ENCODE measurements at regions not wholly inside any gene's neighbourhood (a gene's known extent, or its start where the extent isn't known, plus 50 kb on each side); places are given as distances from the start of the nearest gene placed in this dataset.

DNA sequence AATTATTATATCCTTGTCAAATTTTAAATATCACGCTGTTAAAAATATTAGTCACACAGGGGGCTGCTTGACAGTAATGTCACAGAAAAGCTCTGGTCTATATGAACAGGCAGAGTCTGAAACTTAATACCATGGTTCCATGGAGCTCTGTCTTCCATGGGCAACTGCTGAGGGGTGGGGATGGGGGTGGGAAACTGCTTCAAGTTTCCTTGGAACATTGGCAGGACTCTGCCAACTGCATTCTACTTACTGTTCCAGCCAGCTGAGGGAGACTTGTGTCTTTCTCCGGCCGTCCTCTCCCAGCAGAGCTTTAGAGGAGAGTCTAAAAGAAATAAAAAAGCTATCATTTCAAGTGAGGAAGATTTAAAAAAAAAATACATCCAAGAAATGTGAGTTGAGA lies 348.7 kb downstream of the ZIC1 start:
- DNase-seq (ENCODE audit: low spot score) = no peak

DNA sequence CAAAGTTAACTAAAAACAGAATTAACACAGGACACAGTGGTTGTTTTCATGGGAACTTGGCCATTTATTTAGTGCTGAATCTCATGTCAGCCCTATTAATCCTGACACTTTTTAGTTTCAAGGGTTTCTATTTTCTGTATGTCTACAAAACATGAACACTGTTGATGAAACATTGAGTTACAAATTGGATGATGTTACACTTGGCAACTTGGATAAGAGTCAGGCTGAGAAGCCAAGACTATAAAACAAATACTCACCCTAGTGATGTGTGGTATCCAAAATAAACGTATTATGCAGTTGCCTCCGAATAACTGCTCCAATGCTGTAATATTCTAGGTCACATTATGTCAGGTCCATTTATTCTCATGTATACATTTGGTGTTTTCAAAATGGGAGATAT lies 349.6 kb downstream of the ZIC1 start:
- no peak for DNase-seq (ENCODE audit: low spot score)

DNA sequence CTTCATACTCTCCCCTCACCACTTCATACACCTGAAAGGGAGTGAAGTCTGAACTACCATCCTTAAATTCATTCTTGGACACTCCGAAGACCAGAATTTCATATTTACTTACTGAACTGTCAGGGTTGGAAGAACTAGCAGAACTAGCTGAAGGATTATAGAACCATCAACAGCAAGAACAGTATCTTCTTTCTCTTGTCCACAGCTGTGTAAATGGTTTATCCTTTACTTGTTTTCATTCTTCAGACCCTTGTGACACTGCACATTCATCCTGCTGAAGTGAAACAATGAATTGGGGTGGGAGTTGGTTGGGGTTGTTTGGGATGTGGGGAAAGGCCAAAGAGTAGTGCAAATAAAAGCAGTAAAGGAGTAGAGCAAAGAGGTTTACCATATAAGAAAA lies 350.9 kb downstream of the ZIC1 start:
- no peak for DNase-seq (ENCODE audit: low spot score)

DNA sequence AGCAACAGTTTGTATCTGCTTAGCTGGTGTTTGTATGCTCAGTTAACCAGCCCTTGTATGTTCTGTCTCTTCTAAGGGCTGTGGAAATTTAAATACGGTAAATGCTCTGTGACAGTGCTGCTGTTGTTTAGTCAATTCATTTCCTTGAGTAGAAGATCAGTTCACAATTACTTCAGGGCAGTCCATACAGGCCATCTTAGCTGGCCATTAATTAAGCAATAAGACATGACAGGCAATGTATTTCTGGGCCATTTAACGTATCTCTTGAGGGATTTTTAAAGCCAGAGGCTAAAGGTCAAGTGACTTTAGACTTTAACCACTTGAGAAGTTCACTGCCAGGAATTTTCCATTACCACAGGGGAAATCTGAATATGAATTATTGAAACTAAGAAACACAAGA lies 351.8 kb downstream of the ZIC1 start:
- DNase-seq (ENCODE audit: low spot score) = no peak

DNA sequence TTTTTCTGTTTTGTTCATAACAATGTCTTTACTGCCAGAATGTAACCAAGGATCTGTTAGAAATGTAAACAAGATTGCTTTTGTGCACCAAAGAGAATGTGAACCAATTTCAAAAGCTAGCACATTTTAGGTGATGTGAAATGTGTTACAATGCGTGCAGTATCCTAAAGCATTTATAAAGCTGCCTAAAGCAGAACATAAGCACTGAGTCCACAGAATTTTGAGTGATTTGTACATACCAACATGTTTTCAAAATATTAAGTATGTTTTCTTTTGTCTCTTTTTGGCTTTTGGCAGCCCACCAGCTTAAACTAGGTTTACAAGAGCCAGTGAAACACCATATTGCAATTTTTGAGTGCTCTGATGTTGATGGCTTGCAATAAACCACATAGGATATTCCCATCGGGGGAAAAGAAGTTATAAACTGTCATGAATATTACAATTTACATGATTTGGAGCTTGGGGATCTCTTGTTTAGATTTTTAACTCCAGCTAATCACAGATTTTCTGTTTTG lies 364.0 kb downstream of the ZIC1 start:
- DNase-seq (ENCODE audit: low spot score) = no peak

DNA sequence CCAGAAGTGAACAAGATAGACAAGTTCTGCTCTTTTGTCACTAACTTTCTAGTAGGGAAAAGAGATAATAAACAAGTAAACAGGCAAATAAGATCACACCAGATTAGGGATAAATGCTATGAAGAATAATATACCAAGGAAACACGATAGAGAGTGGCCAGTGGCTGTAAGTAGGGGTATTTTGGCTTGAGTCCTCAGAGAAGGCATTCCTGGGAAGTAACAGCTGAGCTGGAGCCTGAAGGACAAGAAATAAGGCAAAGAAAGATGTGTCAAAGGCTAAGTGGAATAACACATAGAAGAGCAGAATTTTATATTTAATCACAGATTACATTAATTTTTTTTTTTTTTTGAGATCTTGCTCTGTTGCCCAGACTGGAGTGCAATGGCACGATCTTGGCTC lies 366.2 kb downstream of the ZIC1 start:
- DNase-seq (ENCODE audit: low spot score) = no peak

DNA sequence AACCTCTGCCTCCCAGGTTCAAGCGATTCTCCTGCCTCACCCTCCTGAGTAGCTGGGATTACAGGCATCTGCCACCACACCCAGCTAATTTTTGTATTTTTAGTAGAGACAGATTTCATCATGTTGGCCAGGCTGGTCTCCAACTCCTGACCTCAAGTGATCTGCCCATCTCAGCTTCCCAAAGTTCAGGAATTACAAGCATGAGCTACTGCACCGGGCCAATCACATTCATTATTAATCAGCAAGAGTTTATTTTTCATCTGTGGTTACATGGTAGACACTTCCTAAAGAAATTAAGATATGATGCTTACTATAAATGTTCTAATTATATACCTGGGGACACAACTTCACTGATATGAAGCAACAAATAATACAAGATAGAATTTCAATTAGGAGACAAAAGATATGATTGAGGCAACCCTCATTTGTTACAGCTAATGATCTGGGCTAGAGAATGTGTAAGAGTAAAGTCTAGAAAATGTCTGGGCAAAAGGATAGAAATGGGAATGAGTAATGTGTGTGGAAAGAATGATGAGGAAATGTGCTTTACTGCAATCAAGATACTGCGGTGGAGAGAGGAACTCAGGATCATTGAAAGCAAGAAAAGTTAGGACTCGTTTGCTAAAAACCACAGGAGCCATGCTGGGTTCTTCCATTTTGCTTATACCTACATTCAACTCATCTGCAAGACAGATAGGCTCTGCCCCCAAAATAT lies 366.8 kb downstream of the ZIC1 start:
- no peak for DNase-seq (ENCODE audit: low spot score)

DNA sequence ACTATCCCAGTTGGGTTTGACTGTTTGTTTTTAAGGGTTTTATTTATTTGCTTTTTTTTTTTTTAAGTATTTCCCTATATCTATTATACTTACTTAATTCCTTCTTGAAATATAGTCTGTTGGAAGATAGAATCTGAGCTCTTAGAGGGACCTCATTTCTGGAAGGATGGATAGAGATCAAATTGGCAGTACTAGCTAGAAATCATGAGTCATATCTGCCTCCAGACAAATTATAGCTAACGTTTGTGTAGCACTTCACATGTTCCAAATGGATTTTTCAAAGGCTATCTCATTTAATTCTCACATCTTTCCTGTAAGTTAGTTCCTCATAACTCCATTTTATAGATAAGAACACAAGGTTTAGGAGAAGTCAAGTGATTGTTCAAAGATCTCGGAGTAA lies 384.7 kb downstream of the ZIC1 start:
- no peak for DNase-seq (ENCODE audit: low spot score)

DNA sequence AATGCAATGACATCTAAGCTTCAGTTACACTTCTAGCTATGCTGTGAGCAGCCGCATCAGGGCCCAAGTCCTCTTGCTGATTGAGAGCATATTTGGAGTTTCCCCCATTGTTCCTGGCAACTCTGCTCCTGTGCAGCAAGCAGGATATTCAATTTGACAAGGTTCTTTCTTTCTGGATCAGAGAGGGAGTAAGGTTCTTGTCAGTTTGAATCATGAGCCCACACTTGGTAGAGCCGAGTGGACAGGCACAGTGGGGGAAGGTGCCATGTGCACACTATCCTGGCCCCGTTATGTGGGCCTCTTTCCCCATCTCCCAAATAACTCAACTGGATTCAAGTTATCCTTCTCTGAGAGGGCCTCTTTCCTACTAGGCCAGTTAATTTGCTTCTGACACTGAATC lies 385.4 kb downstream of the ZIC1 start:
- no peak for DNase-seq (ENCODE audit: low spot score)

DNA sequence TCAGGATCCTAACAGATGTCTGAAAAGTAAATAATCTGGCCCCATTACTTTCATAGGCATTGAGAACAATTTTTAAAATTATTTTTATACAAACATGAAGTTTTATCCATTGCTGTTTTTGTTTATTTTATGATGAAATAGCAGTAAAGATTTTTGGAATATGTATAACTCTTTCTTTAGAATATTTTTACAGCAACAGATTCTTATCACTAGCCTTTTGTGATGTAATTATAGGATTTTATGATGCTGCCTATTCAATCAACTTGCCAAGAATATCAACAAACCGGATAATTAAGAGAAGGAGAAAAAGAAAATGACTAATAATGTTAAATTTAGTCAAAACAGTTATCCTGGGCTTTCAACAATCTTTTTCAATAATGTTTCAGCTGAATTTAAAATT lies 386.3 kb downstream of the ZIC1 start:
- no peak for DNase-seq (ENCODE audit: low spot score)

DNA sequence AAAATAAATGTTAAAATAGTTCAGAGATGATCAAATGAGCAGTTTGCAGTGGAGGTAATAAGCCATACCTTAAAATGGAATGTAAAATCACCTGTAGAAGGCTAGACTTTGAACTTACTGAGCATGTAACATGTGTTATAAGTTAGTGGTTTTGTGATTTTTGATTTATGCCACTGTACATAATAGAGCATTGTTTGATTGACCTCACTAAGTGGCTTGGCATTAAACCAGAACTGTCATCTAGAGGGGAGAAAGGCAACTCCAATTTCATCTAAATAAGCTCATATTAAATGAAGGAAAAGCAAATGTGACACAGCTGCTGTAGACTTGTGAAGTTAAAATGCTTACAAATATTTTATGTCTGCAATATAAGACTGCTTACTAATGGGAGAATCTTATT lies 387.9 kb downstream of the ZIC1 start:
- DNase-seq (ENCODE audit: low spot score) = no peak

DNA sequence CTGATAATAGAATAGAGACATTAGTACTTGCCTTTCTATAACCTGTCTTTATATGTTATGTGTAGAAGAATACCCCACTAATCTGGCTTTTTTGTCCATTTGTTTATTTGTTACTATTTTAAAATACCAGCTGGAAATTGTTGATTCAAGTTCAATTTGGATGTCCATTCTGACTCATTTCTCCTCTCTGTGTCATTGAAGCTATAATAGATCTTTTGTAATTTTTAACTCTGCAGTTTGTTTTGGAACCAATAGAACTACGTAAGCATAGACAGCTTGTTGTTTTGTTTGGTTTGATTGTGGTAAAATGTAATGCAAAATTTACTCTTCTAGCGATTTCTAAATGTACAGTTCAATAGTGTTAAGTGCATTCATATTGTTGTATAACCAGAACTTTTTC lies 390.4 kb downstream of the ZIC1 start:
- DNase-seq (ENCODE audit: low spot score) = no peak

DNA sequence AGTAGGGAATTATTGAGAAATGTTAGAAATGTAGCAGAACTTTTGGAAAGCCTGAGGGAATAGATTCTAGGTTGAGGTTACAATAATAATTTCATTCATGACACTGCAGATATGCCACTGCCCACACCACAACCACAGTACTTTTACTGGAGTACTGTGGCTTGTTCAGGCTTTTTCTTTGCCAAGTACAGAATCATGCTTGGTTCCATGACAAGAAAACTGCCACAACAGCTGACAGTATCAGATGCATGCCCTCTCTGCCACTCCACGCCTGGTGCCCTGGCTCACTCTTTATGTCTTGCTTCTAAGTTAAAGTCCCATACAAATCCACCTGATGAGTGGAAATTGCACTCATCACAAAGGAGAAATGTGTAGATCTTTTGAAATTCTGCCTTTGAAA lies 398.6 kb downstream of the ZIC1 start:
- DNase-seq (ENCODE audit: low spot score) = no peak

DNA sequence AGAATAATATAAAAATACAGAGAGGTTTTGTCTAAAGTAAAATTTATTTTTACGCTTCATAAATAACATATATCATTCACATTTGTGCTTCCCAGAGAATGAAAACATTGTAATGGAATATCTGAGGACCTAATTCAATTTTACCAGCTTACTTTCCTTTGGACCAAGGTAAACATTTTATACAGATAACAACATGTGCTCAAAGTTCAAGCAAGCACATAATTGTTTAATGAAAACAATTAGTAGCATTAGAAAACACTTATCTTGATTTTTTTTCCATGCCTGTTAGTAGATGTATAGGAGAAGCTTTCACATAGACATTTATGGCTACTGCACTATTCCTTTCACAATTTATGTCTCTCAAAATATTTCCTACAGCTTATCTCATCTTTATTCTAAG lies 400.0 kb downstream of the ZIC1 start:
- no peak for DNase-seq (ENCODE audit: low spot score)

DNA sequence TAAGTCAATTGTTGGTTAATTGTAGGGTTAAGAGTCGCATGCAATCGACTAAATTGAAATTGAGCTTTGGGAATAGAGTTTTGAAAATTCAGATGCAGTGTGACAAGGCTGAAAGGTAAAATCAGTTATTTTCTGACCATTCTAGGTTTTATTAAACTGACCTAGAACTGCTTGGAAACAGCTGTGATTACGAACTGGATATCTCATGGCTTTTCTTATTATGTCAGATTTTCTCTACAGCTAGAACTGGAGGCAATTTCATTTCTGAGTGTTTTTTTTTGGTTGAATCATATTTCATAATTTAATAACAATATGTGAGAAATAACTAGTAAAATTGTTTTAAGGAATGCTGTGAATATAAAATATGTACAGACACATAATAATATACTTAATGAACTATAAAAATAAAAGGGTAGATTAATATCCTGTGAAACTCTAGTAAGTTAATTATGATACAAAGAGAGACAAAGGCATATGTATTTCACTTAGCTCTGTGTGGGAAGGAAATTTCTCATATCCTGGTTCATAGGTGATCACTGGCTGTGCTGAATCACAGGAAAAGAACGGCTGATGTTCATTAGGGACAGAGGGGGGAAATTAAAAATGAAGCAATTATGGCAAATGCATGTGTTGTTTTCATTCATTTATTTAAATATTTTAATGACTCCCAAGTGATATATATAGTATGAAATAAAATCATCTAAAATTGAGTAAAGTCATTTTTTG lies 403.2 kb downstream of the ZIC1 start:
- DNase-seq (ENCODE audit: low spot score) = no peak

DNA sequence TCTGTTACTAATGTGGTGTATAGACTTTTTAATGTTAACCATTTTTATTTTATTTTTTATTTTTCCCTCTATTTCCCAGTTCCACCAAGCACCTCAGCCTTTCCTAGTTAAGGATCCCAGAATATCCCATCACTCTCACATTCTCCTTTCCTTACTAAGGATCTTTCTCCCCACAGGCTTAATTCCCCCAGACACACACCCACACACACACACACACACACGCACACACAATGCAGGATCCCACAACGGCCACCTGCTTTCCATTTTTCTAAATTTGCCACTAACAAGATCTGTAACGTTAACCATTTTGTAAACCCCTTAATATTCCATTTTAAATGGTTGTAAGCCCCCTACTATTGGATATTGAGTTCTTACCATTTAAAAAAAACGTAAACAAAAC lies 404.1 kb downstream of the ZIC1 start:
- no peak for DNase-seq (ENCODE audit: low spot score)

DNA sequence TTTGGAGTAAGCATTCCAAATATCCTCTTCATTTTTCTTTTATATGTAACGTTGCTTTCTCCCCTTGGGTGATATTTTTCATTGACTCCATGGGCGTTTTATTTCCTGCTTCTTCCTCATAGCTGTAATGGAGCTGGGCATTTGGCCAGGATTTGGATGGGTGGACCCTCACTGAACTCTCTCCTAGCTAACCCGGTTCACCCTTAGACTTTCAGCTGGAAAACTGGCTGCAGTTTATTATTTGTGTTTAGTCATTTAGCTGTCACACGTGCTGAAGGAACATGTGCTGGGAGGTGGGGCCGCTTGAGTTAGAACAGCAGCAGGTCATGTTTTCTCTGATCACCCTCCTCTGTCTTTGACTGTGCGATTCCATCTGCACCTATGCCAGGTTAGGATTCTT lies 407.6 kb downstream of the ZIC1 start:
- DNase-seq (ENCODE audit: low spot score) = peak; percentile 14

DNA sequence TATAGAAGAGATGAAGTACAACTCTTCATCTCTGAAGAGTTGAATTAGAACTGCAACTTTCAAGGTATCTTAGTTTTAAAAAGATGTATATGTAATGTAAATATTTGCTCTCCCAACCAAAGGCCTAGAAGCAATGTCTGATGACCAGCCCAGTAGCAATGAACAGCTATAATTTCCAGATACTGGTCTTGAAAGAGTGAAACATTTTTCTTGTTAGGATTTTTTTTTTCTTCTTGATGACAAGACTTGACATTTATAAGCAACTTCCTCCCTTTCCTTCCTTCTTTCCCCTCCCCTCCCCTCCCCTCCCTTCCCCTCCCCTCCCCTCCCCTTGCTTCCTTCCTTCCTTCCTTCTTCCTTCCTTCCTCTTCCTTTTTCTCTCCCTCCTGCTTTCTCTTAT lies 423.4 kb downstream of the ZIC1 start:
- DNase-seq (ENCODE audit: low spot score) = no peak

DNA sequence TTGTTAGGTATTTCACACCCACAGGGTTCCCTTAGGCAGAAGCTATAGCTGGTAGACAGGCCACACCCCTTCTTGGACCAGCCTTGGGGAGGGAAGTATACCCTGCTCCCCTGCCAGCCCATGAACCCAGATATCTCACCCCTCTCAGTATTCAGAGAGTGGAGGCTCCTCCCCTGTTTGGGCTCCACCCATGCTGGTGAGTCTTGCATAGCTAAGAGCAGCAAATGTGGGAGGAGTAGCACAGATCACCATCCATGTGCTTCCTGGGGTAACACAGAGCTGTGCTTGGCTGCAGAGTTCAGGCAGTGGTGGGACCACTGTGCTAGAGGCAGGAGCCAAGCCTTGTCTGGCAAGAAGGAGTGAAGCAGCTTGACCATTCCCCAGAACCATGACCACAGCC lies 427.2 kb downstream of the ZIC1 start:
- DNase-seq (ENCODE audit: low spot score) = no peak

DNA sequence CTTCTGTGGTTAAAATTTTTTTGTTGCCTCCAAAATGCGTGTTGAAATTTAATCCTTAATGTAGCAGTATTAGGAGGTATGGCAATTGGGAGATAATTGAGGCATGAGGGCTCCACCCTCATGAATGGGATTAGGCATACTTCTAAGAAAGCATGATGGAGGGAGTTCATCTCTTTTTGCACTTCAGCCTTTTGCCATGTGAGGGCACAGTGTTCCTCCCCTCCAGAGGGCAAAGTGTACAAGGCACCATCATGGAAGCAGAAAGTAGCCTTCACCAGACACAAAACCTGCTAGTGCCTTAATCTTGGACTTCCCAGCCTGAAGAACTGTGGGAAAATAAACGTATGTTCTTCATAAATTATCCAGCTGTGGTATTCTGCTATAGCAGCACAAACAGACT lies 429.5 kb downstream of the ZIC1 start:
- no peak for DNase-seq (ENCODE audit: low spot score)

DNA sequence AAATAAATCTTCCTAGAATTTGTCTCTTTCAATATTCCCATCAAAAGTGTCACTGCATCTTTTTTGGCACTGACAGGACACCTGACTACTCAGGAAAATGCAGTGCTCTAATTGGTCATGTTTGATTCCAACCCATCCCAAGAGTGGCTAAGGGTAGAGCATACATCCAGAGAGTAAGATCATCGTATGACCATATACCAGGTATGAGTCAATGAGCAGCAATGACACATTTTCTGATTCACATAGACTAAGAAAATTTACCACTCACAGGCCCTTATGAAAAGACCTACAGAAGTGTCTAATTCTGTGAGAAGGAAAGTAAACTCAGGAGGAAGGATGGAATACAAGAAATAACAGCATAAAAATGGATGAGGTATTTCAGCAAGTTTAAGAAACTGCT lies 434.2 kb downstream of the ZIC1 start:
- DNase-seq (ENCODE audit: low spot score) = no peak

DNA sequence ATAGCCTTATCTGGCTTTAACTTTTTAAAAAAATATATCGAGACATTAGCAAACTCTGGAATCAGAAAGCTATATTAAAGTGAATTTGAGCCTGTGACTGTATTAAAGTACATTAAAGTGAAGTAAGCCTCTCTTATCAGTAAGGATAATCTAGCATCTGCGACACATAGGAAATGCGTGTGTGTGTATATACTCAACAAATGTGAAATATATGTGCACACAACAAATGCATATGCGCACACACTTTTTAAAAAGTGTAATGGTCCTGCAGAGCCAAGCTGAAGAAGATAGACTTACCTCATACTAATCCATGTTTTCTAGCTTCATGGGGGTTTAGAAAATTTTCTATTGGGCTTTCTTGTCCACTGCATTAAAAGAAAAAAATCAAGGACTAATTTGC lies 437.1 kb downstream of the ZIC1 start:
- DNase-seq (ENCODE audit: low spot score) = no peak

DNA sequence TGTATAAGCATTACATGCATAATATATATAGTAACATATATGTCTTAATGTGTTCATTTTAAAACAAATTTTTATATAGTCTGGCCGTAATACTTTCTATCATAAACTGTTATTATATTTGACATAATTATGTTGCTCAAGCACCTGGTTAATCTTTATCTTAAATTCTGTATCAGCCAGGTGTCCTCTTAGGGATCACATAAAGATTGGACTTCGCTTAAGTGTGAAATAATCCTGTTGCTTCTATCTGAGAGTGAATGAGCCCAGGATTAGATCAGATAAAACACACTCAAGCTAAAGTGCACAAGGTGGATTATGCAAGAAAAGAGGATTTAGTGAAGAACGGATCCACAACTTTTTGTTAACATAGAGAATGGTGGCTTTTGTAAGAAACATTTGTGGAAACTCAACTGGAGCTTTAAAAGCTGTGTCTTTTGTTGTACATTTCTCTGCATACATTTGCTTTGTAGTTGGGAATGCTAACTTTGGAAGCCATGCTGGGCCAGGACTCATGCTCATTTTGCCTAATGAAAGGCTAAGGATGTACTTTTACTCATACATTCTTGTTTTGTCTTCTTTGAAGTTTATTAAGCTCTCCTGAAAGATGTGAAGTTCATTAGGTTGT lies 437.8 kb downstream of the ZIC1 start:
- DNase-seq (ENCODE audit: low spot score) = no peak

Data from A172 (cell line).